ENCODE measurements at regions not wholly inside any gene's neighbourhood (a gene's known extent, or its start where the extent isn't known, plus 50 kb on each side); places are given as distances from the start of the nearest gene placed in this dataset.

GRCh38 chr15:100721758-100722550 lies 119.6 kb downstream of the ASB7 start:
- TF ChIP-seq CTCF (IDR thresholded peaks at IDR 0.05; ENCODE audit: insufficient read depth, low read depth, low read length) = no peak
- no peak for TF ChIP-seq EZH2 (IDR thresholded peaks at IDR 0.05; ENCODE audit: insufficient read depth, low read length)
